D721Med (cell line): ENCODE measurements at regions not wholly inside any gene's neighbourhood (a gene's known extent, or its start where the extent isn't known, plus 50 kb on each side); places are given as distances from the start of the nearest gene placed in this dataset.
A peak's percentile ranks its signal among the peaks of the same experiment; 100 is the strongest.

Source experiments
- DNase-seq: peaks from one replicate; pipeline ENCODE4 v3.0.0; 2011; ENCODE audit warnings: low spot score; ENCODE audit not compliant: insufficient read length
- FAIRE-seq: peaks from 2 replicates; lab custom pipeline; 2011; peaks lifted over from hg19 to GRCh38; lab: Jason Lieb, UNC
- CTCF ChIP-seq: IDR thresholded peaks from 2 replicates; pipeline ENCODE4 v1.5.1; 2012; ENCODE audit warnings: mild to moderate bottlenecking, control low read depth; ENCODE audit not compliant: insufficient read depth; ENCODE audit errors: missing control alignments

- FAIRE-seq, result no peak
- TF ChIP-seq CTCF, result no peak
- no peak for DNase-seq
Observed at GRCh38 chr6:100103194-100103593, 109.2 kb upstream of the MCHR2 start.

- TF ChIP-seq CTCF, result no peak
- FAIRE-seq (no peak), DNase-seq (no peak)
Observed at GRCh38 chr6:100101644-100102043, 107.6 kb upstream of the MCHR2 start.

DNA sequence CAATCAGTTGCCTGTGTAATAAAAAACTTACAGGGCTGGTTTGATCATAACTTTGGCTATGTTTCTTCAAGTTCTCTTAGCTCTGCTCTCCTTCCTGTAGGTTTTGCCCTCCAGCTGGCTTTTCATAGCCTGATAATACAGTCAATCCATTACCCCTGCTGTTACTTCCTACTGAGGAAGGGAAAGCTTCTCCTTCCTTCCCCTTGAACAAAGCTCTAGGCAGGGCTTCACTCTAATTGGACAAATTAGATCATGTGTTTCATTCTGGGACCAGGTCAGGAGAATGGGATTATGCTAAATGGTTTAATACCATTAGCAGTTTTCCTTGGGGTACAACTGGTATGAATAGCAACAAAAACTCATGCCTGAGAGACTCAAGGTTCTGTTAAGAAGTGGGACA, 106.8 kb upstream of the MCHR2 start:
- DNase-seq (no peak), FAIRE-seq (no peak)
- no peak for TF ChIP-seq CTCF

DNA sequence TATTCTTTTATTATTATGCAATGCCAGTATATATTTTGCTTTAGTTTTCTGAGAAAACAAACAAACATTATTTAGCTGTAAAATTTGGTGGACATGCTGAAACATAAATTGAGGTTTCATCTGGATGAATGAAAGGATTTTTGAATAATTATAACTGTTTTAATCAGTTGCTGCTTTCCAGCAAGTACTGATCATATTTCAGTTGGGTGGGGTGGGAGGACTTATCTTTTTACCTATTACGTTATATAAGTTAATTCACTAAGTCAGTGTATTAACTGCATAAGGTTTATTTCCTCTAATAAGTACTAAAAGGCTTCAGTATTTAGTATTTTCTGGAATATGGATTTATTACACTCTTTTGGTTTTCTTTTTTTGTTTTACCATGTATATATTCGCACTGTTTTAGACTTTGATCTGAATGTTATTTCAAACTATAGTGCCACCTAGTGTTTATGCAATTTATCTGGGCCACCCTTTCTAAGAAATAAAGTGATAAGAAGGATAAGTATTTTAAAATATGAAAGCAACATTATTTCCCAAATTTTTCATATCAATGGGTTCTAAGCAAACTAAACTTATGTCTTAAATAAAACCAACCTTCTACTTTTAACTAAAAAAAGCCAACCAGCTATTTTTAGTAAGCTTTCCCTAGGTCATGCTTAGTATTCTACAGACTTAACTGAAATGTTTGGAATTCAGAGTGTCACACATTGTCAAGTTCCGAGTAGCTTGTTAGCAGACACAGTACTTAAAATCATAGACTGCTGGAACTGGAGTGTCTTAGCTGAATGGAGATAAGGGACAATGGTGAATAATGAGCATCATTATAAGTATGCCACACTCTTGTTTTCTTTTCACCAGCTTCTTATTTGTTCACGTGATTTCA, 105.4 kb upstream of the MCHR2 start:
- FAIRE-seq, result peak; percentile 66
- no peak for DNase-seq
- TF ChIP-seq CTCF, result peak; percentile 74

GRCh38 chr6:100096936-100097335, 102.9 kb upstream of the MCHR2 start:
- TF ChIP-seq CTCF, result no peak
- DNase-seq (no peak), FAIRE-seq (no peak)

GRCh38 chr6:100096341-100096740, 102.3 kb upstream of the MCHR2 start:
- FAIRE-seq (no peak), DNase-seq (no peak)
- no peak for TF ChIP-seq CTCF

GRCh38 chr6:100093405-100093804, 99.4 kb upstream of the MCHR2 start:
- DNase-seq, result no peak
- FAIRE-seq, result no peak
- TF ChIP-seq CTCF, result no peak
